Adipocyte (in vitro differentiated cells): ENCODE measurements at regions not wholly inside any gene's neighbourhood (a gene's known extent, or its start where the extent isn't known, plus 50 kb on each side); places are given as distances from the start of the nearest gene placed in this dataset.
A peak's percentile ranks its signal among the peaks of the same experiment; 100 is the strongest.

Experiments used
- DNase-seq: peaks from one replicate; pipeline ENCODE4 v3.0.0-alpha.2; 2015; ENCODE audit warnings: low read depth
- H3K27me3 ChIP-seq: replicated peaks from 2 replicates; pipeline ENCODE4 v1.7.0; 2013; ENCODE audit warnings: mild to moderate bottlenecking, low read length, moderate library complexity; ENCODE audit not compliant: control insufficient read depth, insufficient read depth
- H3K36me3 ChIP-seq: 2 replicates; pipeline ENCODE4 v1.7.0; 2013; ENCODE audit warnings: low read length, mild to moderate bottlenecking, moderate library complexity; ENCODE audit not compliant: control insufficient read depth, insufficient read depth, severe bottlenecking
- H3K4me1 ChIP-seq: 2 replicates; pipeline ENCODE4 v1.7.0; 2013; ENCODE audit warnings: mild to moderate bottlenecking, low read length, moderate library complexity; ENCODE audit not compliant: control insufficient read depth, insufficient read depth
- H3K4me3 ChIP-seq: 2 replicates; pipeline ENCODE4 v1.7.0; 2013; ENCODE audit warnings: mild to moderate bottlenecking, low read length, moderate library complexity
- H3K9ac ChIP-seq: 2 replicates; pipeline ENCODE4 v1.7.0; 2013; ENCODE audit warnings: mild to moderate bottlenecking, low read length, moderate library complexity
- H3K9me3 ChIP-seq: 2 replicates; pipeline ENCODE4 v1.7.0; 2013; ENCODE audit warnings: mild to moderate bottlenecking, low read length, moderate library complexity; ENCODE audit not compliant: control insufficient read depth

GRCh38 chr17:72452286-72453173 lies 331.7 kb downstream of the SOX9 start:
- no peaks in the 10 kb centered on the region for H3K36me3 ChIP-seq
- no peak overlapping the region for H3K4me3 ChIP-seq
- H3K9me3 ChIP-seq: no peaks in the 10 kb centered on the region
- no peak overlapping the region for H3K9ac ChIP-seq
- DNase-seq: no peak
- H3K4me1 ChIP-seq: no peaks in the 10 kb centered on the region
- H3K27me3 ChIP-seq: no peaks in the 10 kb centered on the region

- Histone ChIP-seq H3K4me1 (no peaks in the 10 kb centered on the region), H3K9me3 (no peaks in the 10 kb centered on the region), H3K4me3 (no peak overlapping the region), H3K27me3 (no peaks in the 10 kb centered on the region), H3K9ac (no peak overlapping the region), H3K36me3 (no peaks in the 10 kb centered on the region)
- DNase-seq: no peak
These were observed 333.5 kb downstream of the SOX9 start for GRCh38 chr17:72454342-72454741.

GRCh38 chr17:72455562-72455961 lies 334.7 kb downstream of the SOX9 start:
- no peak for DNase-seq
- no peak overlapping the region for H3K9ac ChIP-seq
- peaks cover 2% of the 10 kb centered on the region for H3K4me1 ChIP-seq
- H3K27me3 ChIP-seq: no peaks in the 10 kb centered on the region
- H3K4me3 ChIP-seq: no peak overlapping the region
- H3K36me3 ChIP-seq: no peaks in the 10 kb centered on the region
- H3K9me3 ChIP-seq: no peaks in the 10 kb centered on the region

DNA sequence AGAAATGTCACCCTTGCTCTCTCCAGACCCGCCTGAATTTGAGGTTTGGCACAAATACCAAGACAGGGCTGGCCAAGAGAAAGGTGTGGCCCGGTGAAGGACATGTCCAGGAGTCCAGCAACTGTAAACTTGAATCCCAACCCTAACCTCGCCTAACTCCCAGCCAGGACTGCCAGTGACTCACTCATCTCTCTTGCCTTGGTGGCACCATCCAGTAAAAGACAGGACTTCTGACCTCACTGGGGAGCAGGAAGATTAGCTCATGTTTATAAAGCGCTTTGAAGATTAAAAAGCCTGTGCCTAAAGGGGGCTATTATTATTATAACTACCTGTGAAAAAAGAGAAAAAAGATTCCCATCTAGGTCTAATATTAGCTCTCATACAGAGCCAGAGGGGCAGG lies 335.3 kb downstream of the SOX9 start:
- Histone ChIP-seq H3K36me3 (no peaks in the 10 kb centered on the region), H3K9me3 (no peaks in the 10 kb centered on the region), H3K27me3 (no peaks in the 10 kb centered on the region), H3K4me1 (peaks cover 6% of the 10 kb centered on the region), H3K9ac (no peak overlapping the region), H3K4me3 (no peak overlapping the region)
- DNase-seq: peak; percentile 29

DNA sequence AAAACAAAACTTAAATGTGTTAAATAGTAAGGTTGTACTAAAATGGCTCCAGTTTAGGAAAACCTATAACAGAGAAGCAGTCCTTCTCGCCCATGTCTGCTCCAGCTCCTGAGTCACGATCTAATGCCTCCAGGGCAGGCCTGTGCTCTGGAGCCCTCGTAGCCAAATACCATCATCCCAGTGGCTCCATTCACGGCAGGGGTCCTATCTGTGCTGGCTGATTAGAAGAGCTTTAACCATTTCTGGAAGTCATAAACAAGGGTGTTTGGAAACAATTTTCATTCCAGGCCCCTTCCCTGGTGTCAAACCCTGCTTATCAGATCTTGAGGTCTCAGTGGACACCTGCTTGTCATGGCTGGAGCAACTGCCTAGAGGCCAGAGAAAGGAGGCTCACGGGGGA lies 336.9 kb downstream of the SOX9 start:
- DNase-seq: no peak
- Histone ChIP-seq H3K4me3 (no peak overlapping the region), H3K36me3 (no peaks in the 10 kb centered on the region), H3K27me3 (no peaks in the 10 kb centered on the region), H3K4me1 (peaks cover 13% of the 10 kb centered on the region), H3K9ac (no peak overlapping the region), H3K9me3 (no peaks in the 10 kb centered on the region)

DNA sequence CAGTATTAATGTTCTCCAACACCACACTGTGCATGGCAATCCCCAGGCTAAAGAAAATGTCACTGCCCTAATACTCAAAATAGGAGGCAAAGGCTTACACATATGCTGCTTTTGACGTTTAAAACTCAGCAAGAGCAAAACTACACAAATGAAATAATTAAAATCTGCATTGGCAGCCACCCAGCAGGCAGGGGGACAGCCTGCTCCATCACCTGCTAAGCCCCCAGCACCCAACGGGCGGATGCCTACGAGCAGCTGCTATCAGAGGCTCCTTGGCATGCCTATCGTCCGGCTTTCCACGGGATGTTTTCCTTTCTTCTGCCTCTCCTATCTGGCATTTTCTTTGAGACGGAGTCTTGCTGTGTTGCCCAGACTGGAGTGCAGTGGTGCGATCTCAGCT lies 337.5 kb downstream of the SOX9 start:
- H3K4me3 ChIP-seq: no peak overlapping the region
- H3K9ac ChIP-seq: no peak overlapping the region
- no peak for DNase-seq
- no peaks in the 10 kb centered on the region for H3K27me3 ChIP-seq
- H3K4me1 ChIP-seq: peaks cover 13% of the 10 kb centered on the region
- H3K9me3 ChIP-seq: no peaks in the 10 kb centered on the region
- H3K36me3 ChIP-seq: no peaks in the 10 kb centered on the region

DNA sequence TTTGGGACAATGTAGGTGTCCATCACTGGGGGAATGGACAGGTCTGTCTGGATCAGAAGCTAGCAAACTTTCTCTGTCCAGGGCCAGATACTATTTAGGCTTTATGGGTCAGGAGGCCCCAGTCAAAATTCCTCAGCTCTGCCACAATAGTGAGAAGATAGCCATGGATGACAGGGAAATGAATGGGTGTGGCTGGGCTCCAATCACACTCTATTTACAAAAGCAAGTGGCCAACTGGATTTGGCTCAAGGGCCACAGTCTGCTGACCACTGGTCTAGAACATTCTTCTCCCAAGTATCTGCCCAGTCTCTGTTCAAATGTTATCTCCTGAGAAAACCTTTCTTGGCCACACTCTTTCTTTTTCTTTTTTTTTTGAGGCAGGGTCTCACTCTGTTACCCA lies 339.9 kb downstream of the SOX9 start:
- Histone ChIP-seq H3K4me3 (no peak overlapping the region), H3K9ac (no peak overlapping the region), H3K36me3 (no peaks in the 10 kb centered on the region), H3K9me3 (no peaks in the 10 kb centered on the region), H3K4me1 (peaks cover 13% of the 10 kb centered on the region), H3K27me3 (no peaks in the 10 kb centered on the region)
- no peak for DNase-seq

DNA sequence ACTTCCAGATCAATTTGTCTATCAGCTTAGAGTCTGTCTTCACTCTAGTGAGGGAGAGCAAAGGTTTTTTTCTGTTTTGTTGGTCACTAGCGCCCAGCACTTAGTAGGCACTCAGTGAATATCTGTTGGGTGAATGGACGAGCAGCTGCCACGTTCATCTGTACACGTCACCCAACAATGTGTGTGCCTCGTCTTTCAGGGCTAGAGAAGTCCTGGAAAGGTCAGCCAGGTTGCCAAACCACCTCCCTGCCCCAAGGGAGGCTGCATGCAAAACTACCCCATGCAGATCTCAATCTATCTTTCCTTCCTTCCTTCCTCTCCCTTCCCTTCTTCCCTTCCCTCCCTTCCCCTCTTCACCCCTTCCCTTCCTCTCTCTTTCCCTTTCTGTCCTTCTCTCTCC lies 340.9 kb downstream of the SOX9 start:
- Histone ChIP-seq H3K4me3 (no peak overlapping the region), H3K9me3 (no peaks in the 10 kb centered on the region), H3K27me3 (no peaks in the 10 kb centered on the region), H3K4me1 (peaks cover 13% of the 10 kb centered on the region), H3K9ac (no peak overlapping the region), H3K36me3 (no peaks in the 10 kb centered on the region)
- DNase-seq: no peak

GRCh38 chr17:72462407-72462806 lies 341.6 kb downstream of the SOX9 start:
- Histone ChIP-seq H3K4me1 (peaks cover 13% of the 10 kb centered on the region), H3K27me3 (no peaks in the 10 kb centered on the region), H3K9ac (no peak overlapping the region), H3K36me3 (no peaks in the 10 kb centered on the region), H3K9me3 (no peaks in the 10 kb centered on the region), H3K4me3 (no peak overlapping the region)
- DNase-seq: no peak

- Histone ChIP-seq H3K36me3 (no peaks in the 10 kb centered on the region), H3K9ac (no peak overlapping the region), H3K4me1 (peaks cover 17% of the 10 kb centered on the region), H3K4me3 (no peak overlapping the region), H3K27me3 (no peaks in the 10 kb centered on the region), H3K9me3 (no peaks in the 10 kb centered on the region)
- no peak for DNase-seq
These were observed 342.0 kb downstream of the SOX9 start for GRCh38 chr17:72462814-72463213.

- DNase-seq: no peak
- no peaks in the 10 kb centered on the region for H3K36me3 ChIP-seq
- H3K4me1 ChIP-seq: peaks cover 24% of the 10 kb centered on the region
- H3K9me3 ChIP-seq: no peaks in the 10 kb centered on the region
- H3K4me3 ChIP-seq: no peak overlapping the region
- no peak overlapping the region for H3K9ac ChIP-seq
- no peaks in the 10 kb centered on the region for H3K27me3 ChIP-seq
These were observed 342.7 kb downstream of the SOX9 start for GRCh38 chr17:72463287-72464102.
